H1 (cell line): ENCODE measurements at regions not wholly inside any gene's neighbourhood (a gene's known extent, or its start where the extent isn't known, plus 50 kb on each side); places are given as distances from the start of the nearest gene placed in this dataset.

Source experiments
- CTCF ChIA-PET: fragments of 300-600 bp; sonication (Branson Sonifier 250); formaldehyde crosslinking; loops from one replicate; lab custom pipeline; 2021; ENCODE audit not compliant: partially characterized antibody; lab: Charles Lee
- POLR2A ChIA-PET: fragments of 300-600 bp; sonication (Branson Sonifier 250); formaldehyde crosslinking; loops from one replicate; lab custom pipeline; 2021; ENCODE audit warnings: inconsistent platforms; ENCODE audit not compliant: partially characterized antibody; lab: Charles Lee
- DNase-seq, 2 experiments: peaks; one replicate each; pipeline versions ENCODE4 v3.0.0 to v3.0.0-alpha.2; 2010 to 2022; ENCODE audit warnings: low spot score in 2 of 2, low read depth in 1 of 2, mixed read lengths in 1 of 2
- FAIRE-seq: peaks from 2 replicates; lab custom pipeline; 2011; peaks lifted over from hg19 to GRCh38; lab: Jason Lieb, UNC
- H2AFZ ChIP-seq: 2 replicates; pipeline ENCODE4 v1.8.1; 2012; ENCODE audit warnings: low read length, inconsistent platforms
- H2AK5ac ChIP-seq: 2 replicates; pipeline ENCODE4 v1.6.1; 2013; ENCODE audit warnings: low read depth, low read length
- H2BK120ac ChIP-seq: replicated peaks from 2 replicates; pipeline ENCODE3; 2013; ENCODE audit warnings: low read depth, low read length, inconsistent platforms
- H2BK12ac ChIP-seq: 2 replicates; pipeline ENCODE4 v1.6.1; 2013; ENCODE audit warnings: low read depth, low read length
- H2BK15ac ChIP-seq: 2 replicates; pipeline ENCODE4 v1.6.1; 2013; ENCODE audit warnings: low read length
- H2BK20ac ChIP-seq: 2 replicates; pipeline ENCODE4 v1.6.1; 2013; ENCODE audit warnings: low read length
- H2BK5ac ChIP-seq: 2 replicates; pipeline ENCODE4 v1.6.1; 2013; ENCODE audit warnings: low read depth, low read length
- H3K14ac ChIP-seq: 2 replicates; pipeline ENCODE4 v1.6.1; 2013; ENCODE audit warnings: inconsistent platforms; ENCODE audit not compliant: insufficient read length
- H3K18ac ChIP-seq: 2 replicates; pipeline ENCODE4 v1.6.1; 2013; ENCODE audit warnings: low read length; ENCODE audit errors: extremely low read depth
- H3K23ac ChIP-seq: 2 replicates; pipeline ENCODE4 v1.6.1; 2013; ENCODE audit warnings: inconsistent platforms; ENCODE audit not compliant: insufficient read length
- H3K23me2 ChIP-seq: 2 replicates; pipeline ENCODE4 v1.6.1; 2013; ENCODE audit warnings: low read depth, low read length
- H3K27ac ChIP-seq: 2 replicates; pipeline ENCODE4 v1.6.1; 2011; ENCODE audit warnings: low read depth, low read length, inconsistent platforms
- H3K27me3 ChIP-seq, 4 experiments: replicated peaks in 1 of 4; 1 replicate in 1 of 4; 2 replicates in 3 of 4; pipeline versions ENCODE4 v1.6.1 to v1.8.1; 2011 to 2013; ENCODE audit warnings: low read length in 3 of 4, mild to moderate bottlenecking in 3 of 4, inconsistent platforms in 2 of 4, mixed read lengths in 2 of 4, moderate library complexity in 1 of 4; ENCODE audit not compliant: control insufficient read depth in 3 of 4, insufficient read depth in 3 of 4; ENCODE audit errors: extremely low read depth in 1 of 4
- H3K36me3 ChIP-seq, 4 experiments: 2 replicates each; pipeline versions ENCODE4 v1.6.1 to v1.8.1; 2011 to 2013; ENCODE audit warnings: mild to moderate bottlenecking in 4 of 4, low read length in 3 of 4, moderate library complexity in 2 of 4, control low read depth in 1 of 4, inconsistent platforms in 1 of 4; ENCODE audit not compliant: insufficient read depth in 4 of 4, control insufficient read depth in 2 of 4
- H3K4ac ChIP-seq: replicated peaks from 2 replicates; pipeline ENCODE3; 2013; ENCODE audit warnings: low read length, low read depth, mixed read lengths, inconsistent platforms; ENCODE audit not compliant: insufficient read length
- H3K4me1 ChIP-seq, 4 experiments: replicated peaks in 1 of 4; 1 replicate in 1 of 4; 2 replicates in 3 of 4; pipeline versions ENCODE4 v1.6.1 to v1.8.1; 2011 to 2013; ENCODE audit warnings: low read length in 3 of 4, inconsistent platforms in 2 of 4, mixed read lengths in 1 of 4; ENCODE audit not compliant: insufficient read depth in 4 of 4, control insufficient read depth in 3 of 4
- H3K4me2 ChIP-seq, 2 experiments: 2 replicates each; pipeline versions ENCODE4 v1.6.1 to v1.8.1; 2011 to 2013; ENCODE audit warnings: low read depth in 2 of 2, low read length in 2 of 2, control low read depth in 1 of 2, inconsistent platforms in 1 of 2, mild to moderate bottlenecking in 1 of 2; ENCODE audit not compliant: insufficient read depth in 1 of 2
- H3K4me3 ChIP-seq, 4 experiments: fragments of 200-600, 300-600 bp in 1 of 4; sonication (generic), shearing (Covaris generic), sonication (Bioruptor Twin) in 1 of 4; 2 replicates each; pipeline versions ENCODE4 v1.5.1 to v1.8.1; 2011 to 2016; ENCODE audit warnings: low read length in 4 of 4, low read depth in 3 of 4, control low read depth in 2 of 4, inconsistent platforms in 2 of 4, mild to moderate bottlenecking in 2 of 4, mixed read lengths in 1 of 4, moderate library complexity in 1 of 4; ENCODE audit not compliant: insufficient read depth in 2 of 4; ENCODE audit errors: extremely low read depth in 1 of 4
- H3K56ac ChIP-seq: replicated peaks from 2 replicates; pipeline ENCODE3; 2013; ENCODE audit warnings: low read depth, mild to moderate bottlenecking, mixed read lengths, low read length, inconsistent platforms; ENCODE audit not compliant: insufficient read length
- H3K79me1 ChIP-seq: 2 replicates; pipeline ENCODE4 v1.6.1; 2013; ENCODE audit warnings: low read depth, low read length, control low read depth
- H3K79me2 ChIP-seq, 2 experiments: 2 replicates each; pipeline versions ENCODE4 v1.6.1 to v1.8.1; 2012 to 2013; ENCODE audit warnings: low read length in 2 of 2, mild to moderate bottlenecking in 2 of 2, inconsistent platforms in 1 of 2; ENCODE audit not compliant: insufficient read depth in 2 of 2, control insufficient read depth in 1 of 2
- H3K9ac ChIP-seq, 4 experiments: replicated peaks in 1 of 4; 1 replicate in 1 of 4; 2 replicates in 3 of 4; pipeline versions ENCODE4 v1.6.1 to v1.8.1; 2011 to 2013; ENCODE audit warnings: low read depth in 3 of 4, low read length in 3 of 4, control low read depth in 2 of 4, mild to moderate bottlenecking in 2 of 4, moderate library complexity in 2 of 4, inconsistent platforms in 1 of 4; ENCODE audit errors: extremely low read depth in 1 of 4
- H3K9me3 ChIP-seq, 2 experiments: 2 replicates each; pipeline versions ENCODE4 v1.6.1 to v1.8.1; 2012 to 2013; ENCODE audit warnings: mild to moderate bottlenecking in 2 of 2, moderate library complexity in 2 of 2, control low read depth in 1 of 2, inconsistent platforms in 1 of 2, low read depth in 1 of 2, low read length in 1 of 2, mixed read lengths in 1 of 2; ENCODE audit not compliant: insufficient read depth in 2 of 2
- H4K20me1 ChIP-seq, 2 experiments: replicated peaks in 1 of 2; 2 replicates each; pipeline versions ENCODE3 to v1.8.1; 2011 to 2013; ENCODE audit warnings: inconsistent platforms in 2 of 2, low read length in 2 of 2, mild to moderate bottlenecking in 1 of 2; ENCODE audit not compliant: insufficient read depth in 2 of 2, control insufficient read depth in 1 of 2
- H4K5ac ChIP-seq: 2 replicates; pipeline ENCODE4 v1.6.1; 2013; ENCODE audit warnings: low read length, low read depth, mixed read lengths, inconsistent platforms; ENCODE audit not compliant: insufficient read length
- H4K8ac ChIP-seq: 2 replicates; pipeline ENCODE4 v1.8.0; 2013; ENCODE audit warnings: mild to moderate bottlenecking, moderate library complexity, low read length, inconsistent platforms; ENCODE audit not compliant: insufficient read depth; ENCODE audit errors: extremely low read depth
- H4K91ac ChIP-seq: replicated peaks from 2 replicates; pipeline ENCODE3; 2013; ENCODE audit warnings: low read length, mixed read lengths, inconsistent platforms; ENCODE audit not compliant: insufficient read length
- BACH1 ChIP-seq: IDR thresholded peaks from 2 replicates; pipeline ENCODE4 v1.6.1; 2012; ENCODE audit warnings: low read length, improper control_type of control experiment
- BCL11A ChIP-seq, 2 experiments: IDR thresholded peaks; one replicate each; pipeline ENCODE4 v1.6.1; 2011; ENCODE audit warnings: low read depth in 2 of 2, low read length in 2 of 2, mild to moderate bottlenecking in 2 of 2
- CBX5 ChIP-seq: fragments of 300-800, 300-1000 bp; sonication (generic); IDR thresholded peaks from 2 replicates; pipeline ENCODE4 v1.7.1; 2016; ENCODE audit warnings: antibody characterized with exemption, low read length, low read depth
- CEBPB ChIP-seq: IDR thresholded peaks from 2 replicates; pipeline ENCODE4 v1.6.1; 2012; ENCODE audit warnings: low read depth, low read length
- KDM4A ChIP-seq: IDR thresholded peaks from one replicate; pipeline ENCODE4 v1.7.1; 2012; ENCODE audit warnings: low read depth, mild to moderate bottlenecking, moderate library complexity, low read length, inconsistent platforms; ENCODE audit not compliant: severe bottlenecking
- RFX5 ChIP-seq: IDR thresholded peaks from 2 replicates; pipeline ENCODE4 v1.6.1; 2011; ENCODE audit warnings: low read depth, low read length, improper control_type of control experiment, borderline replicate concordance
- YY1 ChIP-seq: IDR thresholded peaks from 2 replicates; pipeline ENCODE4 v1.6.1; 2011; ENCODE audit warnings: low read depth, mild to moderate bottlenecking, low read length
- ZNF274 ChIP-seq: IDR thresholded peaks from 2 replicates; pipeline ENCODE4 v1.7.0; 2012; ENCODE audit warnings: low read length, borderline replicate concordance; ENCODE audit errors: extremely low read depth
- WGBS, 2 experiments: shearing (Covaris generic) in 1 of 2; methylation state at CpG; one replicate each; pipeline versions ENCODE4 v1.1.6 to v1.1.7; 2013 to 2015; ENCODE audit warnings: low lambda C conversion rate in 2 of 2, mixed read lengths in 2 of 2, inconsistent platforms in 1 of 2, low coverage in 1 of 2, missing lambda C conversion rate in 1 of 2; ENCODE audit not compliant: insufficient replicate concordance in 2 of 2, insufficient coverage in 1 of 2, insufficient read length in 1 of 2; ENCODE audit errors: extremely low coverage in 1 of 2, missing lambda C conversion rate in 1 of 2; 5-methylcytosine and 5-hydroxymethylcytosine counted together
- TF ChIP-seq, protein P1 (sequence below), 3 experiments: IDR thresholded peaks; 1 replicate in 2 of 3; 2 replicates in 1 of 3; pipeline versions ENCODE4 v1.5.1 to v1.6.1; 2011; ENCODE audit warnings: low read length in 3 of 3, mild to moderate bottlenecking in 3 of 3, inconsistent platforms in 2 of 3, low read depth in 1 of 3, moderate library complexity in 1 of 3; ENCODE audit not compliant: insufficient read depth in 1 of 3; ENCODE audit errors: control extremely low read depth in 1 of 3
- TF ChIP-seq, protein P2 (sequence below): IDR thresholded peaks from 2 replicates; pipeline ENCODE4 v1.6.1; 2011; ENCODE audit warnings: low read length, improper control_type of control experiment

DNA sequence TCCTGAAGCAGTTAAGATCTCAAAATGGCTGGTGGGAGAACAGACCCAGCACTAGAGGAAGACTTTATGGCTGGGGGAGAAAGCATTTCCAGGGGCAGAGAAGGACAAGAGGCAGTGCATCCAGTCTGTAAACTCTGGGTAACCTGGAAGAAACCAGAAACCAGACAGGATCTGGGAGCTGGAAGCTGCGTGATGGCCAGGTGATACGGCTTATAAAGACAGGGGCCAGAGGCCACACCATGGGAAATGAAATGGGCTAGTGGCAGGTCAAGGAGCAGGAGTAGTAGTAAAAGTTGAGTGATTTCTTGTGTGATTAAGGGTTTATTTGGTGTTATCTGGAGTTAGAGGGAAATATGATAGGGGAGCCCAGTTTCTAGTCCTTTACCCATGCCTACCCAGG, 144.7 kb upstream of the ARRDC4 start:
- H3K23ac ChIP-seq = no peak overlapping the region
- H3K9ac ChIP-seq = no peak overlapping the region
- no peak overlapping the region for H3K4ac ChIP-seq
- no peaks in the 10 kb centered on the region for H3K79me1 ChIP-seq
- H3K79me2 ChIP-seq = no peaks in the 10 kb centered on the region
- no peak overlapping the region for H3K27ac ChIP-seq
- H3K4me3 ChIP-seq = no peak overlapping the region
- H2BK120ac ChIP-seq = no peak overlapping the region
- no peak overlapping the region for H2BK20ac ChIP-seq
- no peaks in the 10 kb centered on the region for H3K36me3 ChIP-seq
- FAIRE-seq (no peak), DNase-seq (no peak)
- no peak overlapping the region for H2AFZ ChIP-seq
- no peaks in the 10 kb centered on the region for H3K4me1 ChIP-seq
- H4K5ac ChIP-seq = no peak overlapping the region
- H4K91ac ChIP-seq = no peak overlapping the region
- H3K14ac ChIP-seq = no peak overlapping the region
- no peak overlapping the region for H3K18ac ChIP-seq
- no peak overlapping the region for H3K56ac ChIP-seq
- no peak overlapping the region for H2BK5ac ChIP-seq
- TF ChIP-seq, protein P1, sequence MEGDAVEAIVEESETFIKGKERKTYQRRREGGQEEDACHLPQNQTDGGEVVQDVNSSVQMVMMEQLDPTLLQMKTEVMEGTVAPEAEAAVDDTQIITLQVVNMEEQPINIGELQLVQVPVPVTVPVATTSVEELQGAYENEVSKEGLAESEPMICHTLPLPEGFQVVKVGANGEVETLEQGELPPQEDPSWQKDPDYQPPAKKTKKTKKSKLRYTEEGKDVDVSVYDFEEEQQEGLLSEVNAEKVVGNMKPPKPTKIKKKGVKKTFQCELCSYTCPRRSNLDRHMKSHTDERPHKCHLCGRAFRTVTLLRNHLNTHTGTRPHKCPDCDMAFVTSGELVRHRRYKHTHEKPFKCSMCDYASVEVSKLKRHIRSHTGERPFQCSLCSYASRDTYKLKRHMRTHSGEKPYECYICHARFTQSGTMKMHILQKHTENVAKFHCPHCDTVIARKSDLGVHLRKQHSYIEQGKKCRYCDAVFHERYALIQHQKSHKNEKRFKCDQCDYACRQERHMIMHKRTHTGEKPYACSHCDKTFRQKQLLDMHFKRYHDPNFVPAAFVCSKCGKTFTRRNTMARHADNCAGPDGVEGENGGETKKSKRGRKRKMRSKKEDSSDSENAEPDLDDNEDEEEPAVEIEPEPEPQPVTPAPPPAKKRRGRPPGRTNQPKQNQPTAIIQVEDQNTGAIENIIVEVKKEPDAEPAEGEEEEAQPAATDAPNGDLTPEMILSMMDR (IDR thresholded peaks at IDR 0.05; ENCODE audit: control extremely low read depth in 1 of 3, insufficient read depth in 1 of 3, low read depth in 1 of 3, low read length in 3 of 3) = no peak
- TF ChIP-seq CEBPB (no peak), BCL11A (IDR thresholded peaks at IDR 0.05; ENCODE audit: low read depth in 2 of 2, low read length in 2 of 2) (no peak), YY1 (no peak), KDM4A (no peak), RFX5 (no peak), BACH1 (no peak), CBX5 (no peak), ZNF274 (no peak)
- TF ChIP-seq, protein P2, sequence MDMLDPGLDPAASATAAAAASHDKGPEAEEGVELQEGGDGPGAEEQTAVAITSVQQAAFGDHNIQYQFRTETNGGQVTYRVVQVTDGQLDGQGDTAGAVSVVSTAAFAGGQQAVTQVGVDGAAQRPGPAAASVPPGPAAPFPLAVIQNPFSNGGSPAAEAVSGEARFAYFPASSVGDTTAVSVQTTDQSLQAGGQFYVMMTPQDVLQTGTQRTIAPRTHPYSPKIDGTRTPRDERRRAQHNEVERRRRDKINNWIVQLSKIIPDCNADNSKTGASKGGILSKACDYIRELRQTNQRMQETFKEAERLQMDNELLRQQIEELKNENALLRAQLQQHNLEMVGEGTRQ = no peak
- H2BK12ac ChIP-seq = no peak overlapping the region
- no peaks in the 10 kb centered on the region for H3K23me2 ChIP-seq
- ChIA-PET POLR2A (no interaction called here), CTCF (no interaction called here)
- H2BK15ac ChIP-seq = no peak overlapping the region
- H4K20me1 ChIP-seq = no peaks in the 10 kb centered on the region
- no peak overlapping the region for H4K8ac ChIP-seq
- no peak overlapping the region for H2AK5ac ChIP-seq
- H3K4me2 ChIP-seq = no peak overlapping the region
- 0 out of 4 replicates have a peak, but pooled peaks cover 0 to 2% of the 10 kb centered on the region in 2 experiments for H3K9me3 ChIP-seq
- WGBS, 2 experiments = 93% methylated on average over 2 of the region's 2 CpGs; no CpG with 5 or more reads in 1 of the 2 experiments
- no peaks in the 10 kb centered on the region for H3K27me3 ChIP-seq
